Cardiac fibroblast (primary cell): ENCODE measurements at regions not wholly inside any gene's neighbourhood (a gene's known extent, or its start where the extent isn't known, plus 50 kb on each side); places are given as distances from the start of the nearest gene placed in this dataset.
A peak's percentile ranks its signal among the peaks of the same experiment; 100 is the strongest.

Experiments
- DNase-seq, 2 donors: peaks; one replicate each; pipeline versions ENCODE4 v3.0.0 to v3.0.0-alpha.2; 2010; ENCODE audit warnings: low read depth in 2 of 2
- H3K4me3 ChIP-seq, 2 donors: replicated peaks in 1 of 2; 1 replicate in 1 of 2; 2 replicates in 1 of 2; pipeline ENCODE4 v1.5.1; 2011; ENCODE audit warnings: low read depth in 2 of 2, low read length in 2 of 2, mild to moderate bottlenecking in 2 of 2, moderate library complexity in 1 of 2
- TF ChIP-seq, protein P1 (sequence below): IDR thresholded peaks from one replicate; pipeline ENCODE4 v1.5.1; 2011; ENCODE audit warnings: low read depth, mild to moderate bottlenecking, low read length, inconsistent platforms

DNA sequence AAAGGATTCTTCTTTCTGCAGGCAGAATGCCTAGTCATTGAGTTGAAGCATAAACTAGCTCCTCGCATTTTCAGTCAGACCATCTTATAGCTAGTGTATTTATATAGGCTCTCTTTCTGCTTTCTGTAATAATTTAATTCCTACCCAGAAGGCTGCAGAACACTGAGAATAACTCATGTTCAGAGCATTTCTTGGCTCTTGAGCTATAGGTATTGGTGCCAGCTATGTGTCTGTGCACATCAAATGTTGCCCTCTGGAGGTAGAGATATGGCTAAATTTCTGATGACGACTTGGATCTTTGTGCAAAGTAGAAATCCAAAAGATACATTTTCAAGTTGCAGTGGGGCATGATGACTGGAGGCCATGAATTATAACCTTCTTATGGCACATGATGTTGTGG is 336.2 kb upstream of the TPM1 start:
- TF ChIP-seq, protein P1, sequence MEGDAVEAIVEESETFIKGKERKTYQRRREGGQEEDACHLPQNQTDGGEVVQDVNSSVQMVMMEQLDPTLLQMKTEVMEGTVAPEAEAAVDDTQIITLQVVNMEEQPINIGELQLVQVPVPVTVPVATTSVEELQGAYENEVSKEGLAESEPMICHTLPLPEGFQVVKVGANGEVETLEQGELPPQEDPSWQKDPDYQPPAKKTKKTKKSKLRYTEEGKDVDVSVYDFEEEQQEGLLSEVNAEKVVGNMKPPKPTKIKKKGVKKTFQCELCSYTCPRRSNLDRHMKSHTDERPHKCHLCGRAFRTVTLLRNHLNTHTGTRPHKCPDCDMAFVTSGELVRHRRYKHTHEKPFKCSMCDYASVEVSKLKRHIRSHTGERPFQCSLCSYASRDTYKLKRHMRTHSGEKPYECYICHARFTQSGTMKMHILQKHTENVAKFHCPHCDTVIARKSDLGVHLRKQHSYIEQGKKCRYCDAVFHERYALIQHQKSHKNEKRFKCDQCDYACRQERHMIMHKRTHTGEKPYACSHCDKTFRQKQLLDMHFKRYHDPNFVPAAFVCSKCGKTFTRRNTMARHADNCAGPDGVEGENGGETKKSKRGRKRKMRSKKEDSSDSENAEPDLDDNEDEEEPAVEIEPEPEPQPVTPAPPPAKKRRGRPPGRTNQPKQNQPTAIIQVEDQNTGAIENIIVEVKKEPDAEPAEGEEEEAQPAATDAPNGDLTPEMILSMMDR = no peak

DNA sequence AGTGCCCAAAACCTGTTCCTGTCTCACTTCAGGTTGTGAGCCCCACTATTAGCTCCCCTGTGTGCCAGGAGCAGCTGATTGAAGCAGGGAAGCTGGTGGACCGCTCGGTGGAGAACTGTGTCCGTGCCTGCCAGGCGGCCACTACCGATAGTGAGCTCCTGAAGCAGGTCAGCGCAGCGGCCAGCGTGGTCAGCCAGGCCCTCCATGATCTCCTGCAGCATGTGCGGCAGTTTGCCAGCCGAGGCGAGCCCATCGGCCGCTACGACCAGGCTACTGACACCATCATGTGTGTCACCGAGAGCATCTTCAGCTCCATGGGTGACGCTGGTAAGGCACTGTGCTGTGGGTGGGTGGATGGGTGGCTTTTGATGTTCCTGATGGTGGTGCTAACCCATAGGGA is 334.1 kb upstream of the TPM1 start:
- TF ChIP-seq, protein P1 = no peak
- H3K4me3 ChIP-seq = no peak overlapping the region
- no peak for DNase-seq

More for the DNA sequence above, 336.2 kb upstream of the TPM1 start:
- no peak overlapping the region for H3K4me3 ChIP-seq
- peak; percentile 1 to 12 for DNase-seq

DNA sequence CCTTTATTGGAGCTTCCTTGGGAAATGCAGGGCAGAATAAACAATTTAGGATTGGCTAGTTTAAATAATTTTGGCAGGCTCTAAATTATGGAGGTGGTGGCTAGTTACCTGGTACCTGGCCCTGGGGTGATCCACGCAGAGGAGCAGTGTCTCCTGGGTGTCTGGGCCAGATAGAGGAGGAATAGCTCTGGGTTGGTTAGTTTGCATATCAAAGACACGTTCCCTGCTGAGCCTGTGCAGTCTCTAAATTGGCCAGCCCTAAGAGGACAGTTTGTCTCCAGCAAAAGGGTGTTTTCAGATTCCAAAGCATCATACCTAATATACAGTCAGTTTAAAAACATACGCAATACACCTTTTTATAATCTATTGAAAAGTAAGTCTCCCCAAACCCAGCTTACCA is 333.3 kb upstream of the TPM1 start:
- no peak overlapping the region for H3K4me3 ChIP-seq
- DNase-seq = no peak
- TF ChIP-seq, protein P1 = no peak

DNA sequence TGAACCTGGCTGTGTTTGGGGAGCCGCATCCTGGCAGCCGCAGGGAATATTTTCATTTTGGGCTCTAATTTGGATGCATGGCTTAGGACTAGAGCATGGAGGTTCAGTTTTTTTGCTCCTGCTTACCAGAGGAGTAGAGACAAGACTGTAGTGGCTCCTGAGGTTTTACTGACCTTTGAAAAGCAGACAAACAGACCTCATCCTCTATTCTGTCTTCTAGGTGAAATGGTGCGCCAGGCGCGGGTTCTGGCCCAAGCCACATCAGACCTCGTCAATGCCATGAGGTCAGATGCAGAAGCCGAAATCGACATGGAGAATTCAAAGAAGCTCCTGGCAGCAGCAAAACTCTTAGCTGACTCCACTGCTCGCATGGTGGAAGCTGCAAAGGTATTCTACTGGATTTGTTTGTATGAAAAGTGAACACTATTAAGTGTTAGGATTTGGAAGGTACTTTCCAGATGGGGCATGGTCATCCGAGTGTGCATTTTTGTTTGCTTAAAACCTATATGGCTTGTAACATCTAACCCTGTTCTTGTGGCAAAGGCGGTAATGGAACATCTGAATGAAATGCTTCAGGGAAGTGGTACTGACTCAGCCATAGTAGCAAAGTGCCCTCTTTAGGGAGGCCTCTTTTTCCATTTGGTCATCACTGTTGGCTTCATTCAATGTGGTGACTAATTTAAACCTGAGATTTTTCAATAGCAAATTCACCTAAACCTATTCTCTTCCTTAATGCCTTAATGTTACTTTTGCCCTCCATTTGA is 330.7 kb upstream of the TPM1 start:
- TF ChIP-seq, protein P1 = no peak
- DNase-seq = peak in 1 of 2 donors; percentile 48
- no peak overlapping the region for H3K4me3 ChIP-seq

DNA sequence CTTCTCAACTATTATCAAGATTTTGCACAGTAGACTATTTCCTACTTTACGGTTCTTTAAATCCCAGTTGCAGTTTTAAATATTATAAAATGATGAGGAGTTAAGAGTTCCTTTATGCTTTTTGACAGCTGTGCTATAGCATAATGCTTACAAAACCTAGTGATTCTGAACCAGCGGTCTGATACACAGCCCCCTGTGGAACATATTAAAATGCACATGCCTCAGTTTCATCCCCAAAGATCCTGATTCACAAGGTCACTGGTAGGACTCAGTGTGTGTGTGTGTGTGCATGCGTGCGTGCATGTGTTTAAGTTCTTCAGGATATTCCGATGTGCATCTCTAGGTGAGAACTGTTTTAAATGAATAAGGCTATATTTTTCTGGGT is 330.1 kb upstream of the TPM1 start:
- TF ChIP-seq, protein P1 = no peak
- no peak for DNase-seq
- H3K4me3 ChIP-seq = no peak overlapping the region

DNA sequence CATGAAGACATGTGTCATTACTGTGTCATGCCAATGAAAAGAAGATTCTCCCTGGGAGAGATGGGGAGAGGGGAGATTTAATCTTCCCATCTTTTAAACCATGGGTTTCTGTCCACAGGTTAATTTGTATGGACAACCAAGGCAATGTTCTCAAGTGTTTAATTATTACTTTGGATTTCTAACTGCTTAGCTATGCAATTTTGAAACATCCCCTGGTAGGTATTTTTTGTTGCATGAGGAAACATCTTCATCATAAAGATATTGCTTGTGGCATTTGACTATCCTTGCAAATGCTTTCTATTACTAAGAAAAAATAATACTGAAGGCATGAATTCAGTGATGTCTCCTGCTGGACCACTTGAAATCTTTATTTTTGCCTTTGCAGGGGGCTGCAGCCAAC is 326.6 kb upstream of the TPM1 start:
- no peak overlapping the region for H3K4me3 ChIP-seq
- no peak for DNase-seq
- TF ChIP-seq, protein P1 = no peak

DNA sequence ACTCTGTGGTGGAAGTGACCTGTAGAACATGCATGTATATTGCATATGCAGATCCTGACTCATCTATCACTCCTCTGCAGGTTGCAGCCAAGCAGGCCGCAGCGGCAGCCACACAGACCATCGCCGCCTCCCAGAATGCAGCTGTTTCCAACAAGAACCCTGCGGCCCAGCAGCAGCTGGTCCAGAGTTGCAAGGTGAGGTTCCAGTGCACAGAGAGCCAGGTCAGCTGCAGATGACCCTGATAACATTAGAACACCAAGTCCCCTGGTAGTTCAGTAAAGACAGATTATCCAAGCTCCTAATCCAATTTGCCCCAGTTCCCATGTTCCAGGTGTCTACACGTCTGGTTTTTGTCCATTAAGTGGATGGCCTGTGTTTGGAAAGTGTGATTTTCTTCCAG is 325.1 kb upstream of the TPM1 start:
- TF ChIP-seq, protein P1 = no peak
- no peak overlapping the region for H3K4me3 ChIP-seq
- no peak for DNase-seq
